GM06990 (cell line): ENCODE measurements at regions not wholly inside any gene's neighbourhood (a gene's known extent, or its start where the extent isn't known, plus 50 kb on each side); places are given as distances from the start of the nearest gene placed in this dataset.
"Not testable (repeated sequence)": the region's sequence is repeated elsewhere in the genome, so short reads cannot be mapped to it uniquely, and the experiment has no call there.

Experiments used
- DNase-seq: peaks from one replicate; pipeline ENCODE4 v3.0.0-alpha.2; 2011; ENCODE audit not compliant: insufficient read length; ENCODE audit errors: extremely low read depth
- H3K27me3 ChIP-seq: replicated peaks from 2 replicates; pipeline ENCODE4 v1.6.0; 2011; ENCODE audit warnings: low read length; ENCODE audit not compliant: control insufficient read depth, insufficient read depth
- H3K36me3 ChIP-seq: 2 replicates; pipeline ENCODE4 v1.5.1; 2011; ENCODE audit warnings: low read length; ENCODE audit not compliant: control insufficient read depth, insufficient read depth
- H3K4me3 ChIP-seq: replicated peaks from 2 replicates; pipeline ENCODE4 v1.5.1; 2011; ENCODE audit warnings: low read depth, mild to moderate bottlenecking, control low read depth, low read length
- TF ChIP-seq, protein P1 (sequence below): IDR thresholded peaks from 2 replicates; pipeline ENCODE4 v1.5.1; 2011; ENCODE audit warnings: low read length, control low read depth, mild to moderate bottlenecking, inconsistent platforms; ENCODE audit not compliant: insufficient read depth, poor library complexity, severe bottlenecking

DNA sequence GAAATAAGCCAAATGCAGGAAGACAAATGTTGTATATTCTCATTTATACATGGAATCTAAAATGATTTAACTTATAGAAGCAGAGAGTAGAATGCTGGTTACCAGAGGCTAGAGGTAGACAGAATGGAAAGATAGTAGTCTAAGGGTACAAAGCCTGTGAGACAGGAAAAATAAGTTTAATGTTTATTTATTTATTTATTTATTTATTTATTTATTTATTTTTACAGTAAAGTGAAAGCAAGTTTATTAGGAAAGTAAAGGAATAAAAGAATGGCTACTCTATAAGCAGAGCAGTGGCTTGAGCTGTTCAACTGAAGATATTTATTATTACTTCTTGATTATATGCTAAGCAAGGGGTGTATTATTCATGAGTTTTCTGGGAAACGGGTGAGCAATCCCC lies 203.2 kb downstream of the LAS1L start:
- no peak overlapping the region for H3K4me3 ChIP-seq
- no peaks in the 10 kb centered on the region for H3K36me3 ChIP-seq
- H3K27me3 ChIP-seq: no peaks in the 10 kb centered on the region
- DNase-seq: no peak
- TF ChIP-seq, protein P1, sequence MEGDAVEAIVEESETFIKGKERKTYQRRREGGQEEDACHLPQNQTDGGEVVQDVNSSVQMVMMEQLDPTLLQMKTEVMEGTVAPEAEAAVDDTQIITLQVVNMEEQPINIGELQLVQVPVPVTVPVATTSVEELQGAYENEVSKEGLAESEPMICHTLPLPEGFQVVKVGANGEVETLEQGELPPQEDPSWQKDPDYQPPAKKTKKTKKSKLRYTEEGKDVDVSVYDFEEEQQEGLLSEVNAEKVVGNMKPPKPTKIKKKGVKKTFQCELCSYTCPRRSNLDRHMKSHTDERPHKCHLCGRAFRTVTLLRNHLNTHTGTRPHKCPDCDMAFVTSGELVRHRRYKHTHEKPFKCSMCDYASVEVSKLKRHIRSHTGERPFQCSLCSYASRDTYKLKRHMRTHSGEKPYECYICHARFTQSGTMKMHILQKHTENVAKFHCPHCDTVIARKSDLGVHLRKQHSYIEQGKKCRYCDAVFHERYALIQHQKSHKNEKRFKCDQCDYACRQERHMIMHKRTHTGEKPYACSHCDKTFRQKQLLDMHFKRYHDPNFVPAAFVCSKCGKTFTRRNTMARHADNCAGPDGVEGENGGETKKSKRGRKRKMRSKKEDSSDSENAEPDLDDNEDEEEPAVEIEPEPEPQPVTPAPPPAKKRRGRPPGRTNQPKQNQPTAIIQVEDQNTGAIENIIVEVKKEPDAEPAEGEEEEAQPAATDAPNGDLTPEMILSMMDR: no peak

DNA sequence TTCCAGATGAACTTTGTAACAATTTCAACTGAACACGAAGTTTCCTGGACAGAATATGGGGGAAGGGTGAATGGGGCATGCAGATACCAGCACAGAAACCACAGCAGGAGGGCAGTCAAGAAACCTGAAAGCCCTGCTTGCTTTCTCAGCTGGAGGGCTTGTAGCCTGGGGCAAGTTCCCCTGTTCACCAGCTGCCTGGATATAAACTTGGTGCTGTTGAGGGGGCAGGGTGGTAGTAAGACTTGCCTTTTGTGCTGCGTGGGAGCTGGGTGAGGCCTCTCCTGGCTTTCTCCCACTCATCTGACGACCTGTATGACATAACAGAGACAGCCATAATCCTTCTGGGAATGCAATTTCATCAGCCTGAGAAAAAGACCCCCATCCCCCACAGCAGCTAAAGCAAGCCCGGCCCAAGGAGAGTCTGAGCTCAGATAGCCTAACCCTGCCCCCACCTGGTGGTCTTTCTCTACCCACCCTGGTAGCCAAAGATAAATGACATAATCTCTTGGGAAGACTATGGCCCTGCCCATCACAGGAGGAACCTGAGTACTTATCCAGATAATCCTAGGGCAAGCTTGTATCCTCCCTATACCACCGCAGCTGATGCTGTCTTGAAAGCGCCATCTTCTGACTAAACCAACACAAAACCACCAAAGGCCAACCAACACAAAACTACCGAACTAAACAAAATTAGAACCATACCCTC lies 234.3 kb downstream of the LAS1L start:
- TF ChIP-seq, protein P1: no peak
- DNase-seq: no peak
- no peaks in the 10 kb centered on the region for H3K36me3 ChIP-seq
- H3K4me3 ChIP-seq: no peak overlapping the region
- H3K27me3 ChIP-seq: no peaks in the 10 kb centered on the region

DNA sequence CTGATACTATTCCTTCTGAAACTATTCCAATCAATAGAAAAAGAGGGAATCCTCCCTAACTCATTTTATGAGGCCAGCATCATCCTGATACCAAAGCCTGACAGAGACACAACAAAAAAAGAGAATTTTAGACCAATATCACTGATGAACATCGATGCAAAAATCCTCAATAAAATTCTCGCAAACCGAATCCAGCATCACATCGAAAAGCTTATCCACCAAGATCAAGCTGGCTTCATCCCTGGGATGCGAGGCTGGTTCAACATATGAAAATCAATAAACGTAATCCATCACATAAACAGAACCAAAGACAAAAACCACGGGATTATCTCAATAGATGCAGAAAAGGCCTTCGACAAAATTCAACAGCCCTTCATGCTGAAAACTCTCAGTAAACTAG lies 251.7 kb downstream of the LAS1L start:
- DNase-seq, H3K36me3 ChIP-seq, H3K4me3 ChIP-seq: not testable (repeated sequence)

DNA sequence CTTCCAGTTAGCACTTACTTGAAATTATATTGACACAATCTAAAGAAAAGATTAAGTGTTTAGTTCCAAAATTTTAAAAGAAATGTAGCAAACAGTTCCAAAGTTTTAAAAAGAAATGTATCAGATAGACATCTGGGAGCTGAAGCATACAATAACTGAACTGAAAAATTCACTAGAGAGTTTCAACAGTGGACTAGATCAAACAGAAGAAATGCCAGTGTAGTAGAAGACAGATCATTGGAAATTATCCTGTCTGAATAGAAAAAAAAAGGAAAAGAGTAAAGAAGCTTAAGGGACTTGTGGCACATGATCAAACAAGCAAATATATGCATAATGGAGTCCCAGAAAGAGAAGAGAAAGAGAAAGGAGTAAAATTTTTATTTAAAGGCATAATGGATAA lies 261.4 kb downstream of the LAS1L start:
- no peaks in the 10 kb centered on the region for H3K27me3 ChIP-seq
- no peak overlapping the region for H3K4me3 ChIP-seq
- TF ChIP-seq, protein P1: no peak

More for the DNA sequence above, 251.7 kb downstream of the LAS1L start:
- not testable (repeated sequence) for H3K27me3 ChIP-seq

DNA sequence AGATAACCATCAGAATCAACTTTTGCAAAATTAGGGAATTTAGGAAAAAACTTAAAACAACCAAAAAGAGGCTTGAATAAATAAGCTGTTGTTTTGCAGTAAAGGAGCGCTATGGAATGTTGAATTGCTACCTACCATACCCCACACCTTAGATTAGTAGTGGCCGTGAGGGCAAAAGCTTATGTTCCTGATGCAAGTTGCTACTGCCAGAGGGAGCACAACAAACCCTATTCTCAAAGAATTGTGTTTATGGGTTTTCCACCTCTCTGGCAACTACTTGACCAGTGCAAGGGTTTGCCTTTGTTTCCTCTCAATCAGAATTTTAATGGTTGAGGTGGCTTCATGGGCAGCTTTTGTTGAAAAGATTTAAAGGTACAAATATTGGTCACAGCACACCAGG lies 268.1 kb downstream of the LAS1L start:
- TF ChIP-seq, protein P1: no peak
- Histone ChIP-seq H3K27me3 (no peaks in the 10 kb centered on the region), H3K4me3 (no peak overlapping the region), H3K36me3 (no peaks in the 10 kb centered on the region)
- no peak for DNase-seq

More for the DNA sequence above, 261.4 kb downstream of the LAS1L start:
- no peaks in the 10 kb centered on the region for H3K36me3 ChIP-seq
- no peak for DNase-seq

DNA sequence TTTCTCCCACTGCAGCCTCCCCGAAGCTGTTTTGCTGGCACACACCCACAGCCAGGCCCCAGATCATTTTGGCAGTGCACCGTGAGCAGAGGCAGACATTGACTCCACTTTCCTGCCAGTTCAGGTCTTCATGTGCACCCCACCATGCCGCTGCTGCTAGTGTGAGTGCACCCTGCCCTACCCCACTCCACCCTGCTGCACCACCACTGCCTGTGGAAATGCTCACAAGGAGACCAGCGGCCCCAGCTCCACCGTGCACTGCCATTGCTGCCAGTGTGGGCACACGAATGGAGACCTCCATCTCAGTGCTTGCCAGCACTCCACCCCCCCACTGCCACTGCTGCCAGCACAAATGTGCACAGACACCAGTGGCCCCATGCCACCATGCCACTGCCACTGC lies 277.6 kb upstream of the ZC4H2 start:
- no peaks in the 10 kb centered on the region for H3K36me3 ChIP-seq
- H3K27me3 ChIP-seq: no peaks in the 10 kb centered on the region
- TF ChIP-seq, protein P1: no peak
- no peak overlapping the region for H3K4me3 ChIP-seq
- no peak for DNase-seq
